ENCODE measurements at regions not wholly inside any gene's neighbourhood (a gene's known extent, or its start where the extent isn't known, plus 50 kb on each side); places are given as distances from the start of the nearest gene placed in this dataset.

DNA sequence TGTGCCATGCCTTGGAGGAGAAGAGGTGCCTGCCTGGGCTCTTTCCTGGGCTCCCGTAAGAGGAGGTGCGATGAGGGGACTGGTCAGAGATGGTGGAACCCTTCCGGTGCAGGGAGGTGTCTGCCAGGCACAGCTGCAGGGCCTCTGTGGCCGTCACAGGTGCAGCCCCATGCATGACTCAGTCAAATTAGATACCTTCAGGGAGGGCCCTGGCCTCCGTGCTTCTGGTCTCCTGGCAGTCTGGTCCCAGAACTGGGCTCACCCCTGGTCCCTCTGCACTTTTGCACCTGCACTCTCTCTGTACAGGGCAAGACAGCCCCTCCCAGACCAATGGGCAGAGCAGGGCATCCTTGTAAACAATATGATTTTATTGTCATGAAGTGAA lies 49.9 kb upstream of the LRPAP1 start:
- Histone ChIP-seq H3K9me3 (no peaks in the 10 kb centered on the region), H3K36me3 (ENCODE audit: low read depth) (no peaks in the 10 kb centered on the region), H3K4me1 (ENCODE audit: low read depth) (peaks cover 4% of the 10 kb centered on the region), H3K4me3 (no peak overlapping the region)
- DNase-seq = peak in 1 of 3 donors; percentile 13
- TF ChIP-seq, protein P1, sequence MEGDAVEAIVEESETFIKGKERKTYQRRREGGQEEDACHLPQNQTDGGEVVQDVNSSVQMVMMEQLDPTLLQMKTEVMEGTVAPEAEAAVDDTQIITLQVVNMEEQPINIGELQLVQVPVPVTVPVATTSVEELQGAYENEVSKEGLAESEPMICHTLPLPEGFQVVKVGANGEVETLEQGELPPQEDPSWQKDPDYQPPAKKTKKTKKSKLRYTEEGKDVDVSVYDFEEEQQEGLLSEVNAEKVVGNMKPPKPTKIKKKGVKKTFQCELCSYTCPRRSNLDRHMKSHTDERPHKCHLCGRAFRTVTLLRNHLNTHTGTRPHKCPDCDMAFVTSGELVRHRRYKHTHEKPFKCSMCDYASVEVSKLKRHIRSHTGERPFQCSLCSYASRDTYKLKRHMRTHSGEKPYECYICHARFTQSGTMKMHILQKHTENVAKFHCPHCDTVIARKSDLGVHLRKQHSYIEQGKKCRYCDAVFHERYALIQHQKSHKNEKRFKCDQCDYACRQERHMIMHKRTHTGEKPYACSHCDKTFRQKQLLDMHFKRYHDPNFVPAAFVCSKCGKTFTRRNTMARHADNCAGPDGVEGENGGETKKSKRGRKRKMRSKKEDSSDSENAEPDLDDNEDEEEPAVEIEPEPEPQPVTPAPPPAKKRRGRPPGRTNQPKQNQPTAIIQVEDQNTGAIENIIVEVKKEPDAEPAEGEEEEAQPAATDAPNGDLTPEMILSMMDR (IDR thresholded peaks at IDR 0.05) = no peak
- ATAC-seq = no peak
- intact Hi-C loops (cut with DNase I, micrococcal nuclease) = no loop called here
